GM19351 (cell line): ENCODE measurements at regions not wholly inside any gene's neighbourhood (a gene's known extent, or its start where the extent isn't known, plus 50 kb on each side); places are given as distances from the start of the nearest gene placed in this dataset.

ENCODE experiments used
- ATAC-seq: cut with Tn5 transposase; IDR thresholded peaks from one replicate; pipeline ENCODE4 v1.9.1; 2021; ENCODE audit warnings: mild to moderate bottlenecking, moderate library complexity; ENCODE audit not compliant: unreplicated experiment

DNA sequence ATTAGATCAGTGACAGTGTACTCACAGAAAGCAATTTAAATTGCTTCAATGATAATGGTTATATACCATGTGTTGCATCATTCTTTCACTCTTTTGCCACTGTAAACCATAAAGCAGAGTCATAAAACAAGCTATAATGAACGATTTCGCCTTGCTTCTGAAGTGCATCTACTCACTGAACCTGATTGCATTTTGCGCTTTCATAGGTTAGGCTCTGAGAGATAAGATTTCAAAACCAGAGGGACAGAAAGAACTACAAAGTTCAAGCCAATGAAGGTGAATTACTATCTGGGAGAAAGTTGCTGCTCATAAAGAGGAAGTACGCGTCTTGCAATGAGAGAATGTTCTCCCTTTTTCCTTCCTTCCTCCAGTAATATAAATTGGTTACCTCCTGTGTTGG, 412.7 kb downstream of the CETN3 start:
- no peak for ATAC-seq

DNA sequence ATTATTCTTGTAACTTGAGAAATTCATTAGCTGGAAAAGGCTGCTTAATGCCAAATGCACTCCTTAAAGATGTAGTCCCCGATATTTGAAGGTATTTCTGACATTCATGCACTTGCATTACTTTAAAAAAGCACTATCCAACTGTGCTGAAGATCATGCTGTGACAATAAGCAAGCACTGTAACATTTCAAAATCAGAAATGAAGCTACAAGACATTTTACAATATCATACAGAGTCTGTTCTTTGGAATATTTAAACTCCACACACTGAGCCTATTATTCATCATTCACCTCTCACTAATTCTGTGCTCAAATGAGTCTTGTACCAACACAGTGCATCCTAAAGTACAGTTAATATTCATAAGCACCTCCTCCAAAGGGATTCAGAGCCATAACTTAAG, 413.2 kb downstream of the CETN3 start:
- no peak for ATAC-seq

DNA sequence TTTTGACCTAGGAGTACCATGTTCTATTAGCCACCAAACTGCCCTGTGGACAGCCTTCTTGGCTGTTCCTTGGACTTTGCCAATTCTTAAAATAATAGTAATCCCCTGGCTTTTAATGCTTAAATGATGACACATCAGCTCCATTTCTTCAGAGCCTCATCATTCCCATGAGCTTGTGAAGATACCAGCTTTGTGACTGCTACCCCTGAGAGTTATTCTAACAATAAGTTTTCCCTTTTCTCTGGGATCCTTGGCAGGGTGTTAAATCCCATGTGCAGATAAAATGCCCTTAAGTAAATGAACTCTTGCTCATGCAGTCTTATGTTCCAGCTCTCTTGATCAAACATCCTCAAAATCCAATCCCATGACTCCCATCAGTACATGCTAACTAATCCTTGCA, 415.3 kb downstream of the CETN3 start:
- ATAC-seq = no peak

DNA sequence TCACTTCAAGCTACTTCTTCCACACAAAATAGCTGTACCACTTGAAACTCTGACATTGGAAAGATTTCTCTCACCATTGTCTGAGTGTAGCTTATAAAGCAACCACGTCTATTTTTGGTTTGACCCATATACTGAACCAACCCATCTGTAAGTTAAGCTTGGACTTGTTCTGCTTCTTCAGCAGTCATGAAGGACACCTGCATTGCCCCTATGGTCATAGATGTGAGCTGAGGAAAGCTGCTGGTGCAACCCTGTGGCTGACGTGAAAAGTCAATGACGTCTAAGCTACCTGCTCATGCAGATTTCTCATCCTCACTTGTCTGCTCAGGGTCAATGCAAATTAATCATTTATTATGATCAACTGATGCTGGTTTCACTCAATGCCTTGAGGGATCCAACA, 417.4 kb downstream of the CETN3 start:
- ATAC-seq = peak; percentile 63

DNA sequence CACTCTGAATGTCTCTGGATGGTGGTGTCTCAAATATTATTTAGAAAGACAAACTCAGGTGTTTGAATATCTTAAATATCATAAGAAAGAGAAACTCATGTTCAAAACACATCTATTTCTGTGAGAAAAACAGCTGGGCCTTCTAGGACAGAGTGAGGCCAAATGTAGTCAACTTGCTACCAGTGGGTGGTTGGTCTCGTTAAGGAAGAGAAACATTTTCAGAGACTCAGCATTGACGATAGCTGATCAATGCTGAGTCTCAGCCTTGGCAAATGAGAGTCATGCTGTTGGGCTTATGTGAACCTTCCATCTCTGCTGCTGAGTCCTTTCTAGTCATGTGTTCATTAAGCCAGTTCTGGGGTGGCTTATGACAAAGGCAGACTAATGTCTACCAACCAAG, 418.0 kb downstream of the CETN3 start:
- peak; percentile 74 for ATAC-seq

DNA sequence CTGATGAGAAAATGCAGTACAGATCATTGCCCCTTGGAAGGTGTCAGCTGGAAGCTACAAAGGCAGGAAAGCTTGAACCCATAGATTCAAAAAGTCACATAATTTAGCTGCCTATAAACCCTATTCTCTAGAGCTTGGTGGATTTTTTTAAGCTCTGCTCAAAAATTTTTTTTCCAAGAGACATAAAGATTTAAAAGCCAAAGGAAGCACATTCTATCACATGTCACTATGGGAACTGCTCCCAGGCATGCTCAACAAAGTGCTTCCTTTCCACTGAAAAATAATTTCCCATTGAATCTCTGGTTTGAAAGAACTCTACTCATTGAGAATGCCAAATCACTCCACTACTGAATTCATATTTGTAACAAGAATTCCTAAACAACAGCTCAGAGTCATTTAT, 419.8 kb downstream of the CETN3 start:
- ATAC-seq = no peak

DNA sequence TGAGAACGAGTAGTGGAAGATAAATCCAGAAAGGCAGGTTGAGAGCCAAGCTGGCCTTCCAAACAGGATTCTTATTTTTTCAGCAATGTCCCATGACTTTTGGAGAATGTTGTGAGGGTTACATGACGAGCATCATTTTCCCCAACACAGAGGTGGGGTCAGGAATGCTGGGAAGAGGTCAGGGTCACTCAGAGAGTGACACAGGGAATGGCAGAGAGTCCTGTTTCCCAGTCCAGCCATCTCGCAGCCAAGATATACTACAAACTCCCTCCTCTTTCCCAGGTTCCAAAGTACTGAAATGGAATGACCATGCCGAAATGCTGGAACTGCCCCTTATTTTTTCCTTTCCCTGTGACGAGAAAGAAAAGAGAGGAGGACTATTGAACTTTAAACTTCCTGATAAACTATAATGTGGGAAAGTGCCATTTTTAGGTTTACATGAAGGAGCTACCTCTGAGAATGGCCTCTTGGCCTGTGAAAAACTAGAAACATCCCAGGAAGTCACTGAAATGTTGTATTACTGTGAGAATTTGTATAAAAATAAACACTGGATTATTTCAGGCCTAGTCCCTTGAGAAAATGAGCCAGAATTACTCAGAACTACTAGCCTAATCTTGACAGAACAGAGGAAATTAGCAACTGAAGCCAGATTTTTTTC, 420.4 kb downstream of the CETN3 start:
- ATAC-seq = no peak

DNA sequence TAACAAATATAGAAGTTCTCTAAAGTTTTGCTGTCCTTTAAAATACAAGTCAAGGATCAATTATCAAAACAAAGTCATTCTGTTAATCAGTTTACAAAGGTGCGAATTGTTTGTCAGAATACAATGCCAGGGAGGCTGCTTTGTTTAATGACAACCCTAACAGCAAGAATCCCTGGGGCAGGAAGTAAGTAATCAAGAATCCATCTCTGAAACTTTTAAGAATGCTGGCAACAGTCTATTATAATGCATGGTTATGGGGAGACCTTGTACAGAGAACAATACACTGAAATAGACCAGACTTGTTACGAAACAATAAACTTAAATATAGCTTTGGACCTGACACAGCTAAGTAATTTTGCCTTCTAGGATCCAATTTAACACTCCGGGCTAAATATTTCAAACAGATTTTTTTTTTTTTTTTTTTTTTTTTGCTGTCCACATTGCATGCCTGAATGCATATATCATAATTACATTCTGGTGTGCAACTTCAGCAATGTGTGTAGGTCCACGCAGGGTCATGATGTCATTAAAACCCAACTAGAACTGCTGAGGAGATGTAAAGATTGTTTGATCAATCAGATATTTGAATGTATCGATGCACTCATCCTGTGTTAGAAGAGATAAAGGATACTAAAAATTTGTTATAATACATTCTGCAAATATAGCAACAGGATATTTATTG, 421.3 kb downstream of the CETN3 start:
- no peak for ATAC-seq

DNA sequence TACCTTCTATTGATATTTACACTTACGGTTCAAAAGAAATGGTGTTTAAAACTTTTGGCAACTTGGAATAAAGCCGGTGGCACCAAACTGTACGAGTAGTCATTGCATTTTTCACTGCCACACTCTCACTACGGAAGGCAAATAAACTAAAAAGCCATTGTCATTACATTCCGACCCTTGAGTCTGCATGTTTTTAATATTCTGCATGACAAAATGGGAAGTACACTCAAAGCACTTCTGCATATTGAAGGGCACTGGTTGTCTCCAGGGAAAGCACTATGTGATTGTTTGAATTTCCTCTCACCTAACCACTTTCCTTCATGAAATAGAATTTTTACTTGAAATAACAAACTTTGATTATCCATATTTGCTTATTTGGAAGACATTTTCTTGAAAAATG, 426.3 kb downstream of the CETN3 start:
- no peak for ATAC-seq

DNA sequence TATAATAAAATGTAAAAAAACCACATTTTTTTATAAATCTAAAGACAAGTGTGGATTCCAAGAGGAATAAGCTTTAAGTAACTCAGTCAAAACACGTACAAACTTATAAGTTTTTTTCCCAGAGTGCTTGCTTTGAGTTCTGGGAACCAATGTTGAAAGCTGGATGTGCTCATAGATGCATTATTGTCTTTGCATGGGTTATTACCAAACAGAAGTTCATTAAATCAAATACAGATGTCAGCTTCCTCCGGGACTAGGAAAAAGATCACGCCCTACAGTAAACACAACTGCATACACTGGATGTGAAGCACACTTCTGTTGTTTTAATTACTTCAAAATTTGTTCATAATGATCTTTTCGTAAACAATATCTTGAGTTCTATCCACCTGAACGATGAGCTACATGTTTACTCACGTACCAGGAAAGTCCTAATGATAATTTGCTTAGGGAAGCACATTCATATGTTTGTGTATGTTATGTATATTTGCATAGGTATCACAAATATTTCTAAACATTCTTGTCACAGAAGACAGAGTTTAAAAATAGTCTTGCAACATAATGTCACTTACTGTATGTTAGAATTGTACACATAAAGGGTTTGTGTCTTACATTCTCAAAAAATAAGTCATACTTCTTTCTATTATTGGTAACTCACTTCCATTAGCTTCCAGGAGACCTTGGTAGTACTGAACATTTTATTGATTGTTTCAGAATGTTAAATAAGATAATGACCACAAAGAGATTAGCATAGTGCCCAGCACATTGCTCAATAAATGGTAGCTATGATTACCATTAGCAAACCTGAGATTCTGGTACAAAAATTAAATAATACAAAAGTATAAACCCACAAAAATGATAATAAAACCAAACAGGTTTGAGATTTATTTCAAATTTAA, 427.4 kb downstream of the CETN3 start:
- ATAC-seq = no peak

DNA sequence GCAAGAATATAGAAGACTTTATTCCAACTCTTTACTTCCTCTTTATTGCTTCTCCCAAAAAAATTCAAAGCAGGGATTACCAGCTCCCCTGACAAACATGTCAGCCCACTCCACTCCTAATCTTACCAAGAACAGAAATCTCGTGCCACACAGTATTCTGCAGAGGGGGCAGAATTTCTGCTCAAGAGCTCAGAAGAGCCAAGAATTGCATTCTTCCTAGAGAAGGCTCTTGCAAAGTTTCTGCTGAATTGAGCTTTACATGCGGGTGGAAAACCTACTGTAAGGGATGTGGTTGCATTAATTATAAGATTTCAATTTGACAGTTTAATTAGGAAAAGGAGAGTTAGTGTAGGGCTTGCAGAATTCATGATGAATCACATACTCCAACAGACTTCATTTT, 428.5 kb downstream of the CETN3 start:
- no peak for ATAC-seq

DNA sequence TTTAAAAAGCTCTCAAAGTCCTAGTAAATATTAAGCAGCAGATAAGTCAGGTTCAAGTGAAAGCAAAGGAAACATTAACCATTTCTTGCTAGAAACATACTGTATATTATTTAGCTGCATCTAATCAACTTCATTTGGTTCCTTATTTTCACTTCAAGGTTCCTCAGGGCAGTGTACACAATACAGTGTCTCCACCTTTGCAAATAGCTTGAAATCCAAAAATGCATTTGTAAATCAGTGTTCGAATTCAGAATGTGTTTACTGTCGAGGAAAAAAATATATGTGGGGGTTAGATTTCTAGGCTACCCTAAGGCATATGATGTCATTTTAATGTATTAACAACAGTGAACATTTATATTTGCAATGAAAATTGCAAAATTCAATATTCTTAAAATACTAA, 436.0 kb downstream of the CETN3 start:
- no peak for ATAC-seq

DNA sequence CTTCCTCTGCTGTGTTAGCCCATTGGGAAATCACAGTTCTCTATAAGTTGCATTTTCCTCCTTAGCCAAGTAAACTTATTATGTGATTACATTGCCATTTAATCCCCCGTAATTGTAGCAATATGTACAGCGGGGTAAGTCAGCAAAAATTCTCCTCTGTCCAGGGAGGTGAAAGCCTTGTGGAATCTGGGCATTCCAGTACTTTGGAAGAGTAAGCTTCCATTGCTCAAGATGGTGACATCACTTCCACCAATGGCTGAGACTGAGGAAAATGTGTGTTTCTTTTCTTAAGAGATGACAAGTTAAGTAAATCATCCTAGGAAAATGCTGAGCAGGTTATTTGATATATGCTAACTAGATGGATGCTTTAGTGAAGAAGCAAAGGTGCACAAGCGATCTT, 436.7 kb downstream of the CETN3 start:
- no peak for ATAC-seq

DNA sequence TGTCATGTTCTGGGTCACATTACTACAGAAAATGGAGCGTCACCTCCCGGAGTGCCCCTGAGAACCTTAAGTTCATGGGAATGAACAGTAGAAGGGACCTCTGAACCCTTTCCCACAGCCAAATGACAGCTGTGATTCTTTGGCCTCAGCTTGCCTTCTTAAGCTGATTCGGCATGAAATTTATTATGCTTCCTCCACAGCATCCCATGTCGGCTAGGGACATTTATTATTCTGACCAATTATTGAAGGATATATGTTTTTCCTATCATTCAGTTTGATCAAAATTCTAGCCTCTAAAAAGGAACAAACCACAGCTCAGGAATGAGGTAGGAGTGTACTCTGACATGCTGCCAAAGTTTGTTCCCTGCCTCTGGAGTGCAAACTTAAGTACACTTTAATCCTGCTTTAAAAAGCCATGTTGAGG, 440.6 kb downstream of the CETN3 start:
- no peak for ATAC-seq

DNA sequence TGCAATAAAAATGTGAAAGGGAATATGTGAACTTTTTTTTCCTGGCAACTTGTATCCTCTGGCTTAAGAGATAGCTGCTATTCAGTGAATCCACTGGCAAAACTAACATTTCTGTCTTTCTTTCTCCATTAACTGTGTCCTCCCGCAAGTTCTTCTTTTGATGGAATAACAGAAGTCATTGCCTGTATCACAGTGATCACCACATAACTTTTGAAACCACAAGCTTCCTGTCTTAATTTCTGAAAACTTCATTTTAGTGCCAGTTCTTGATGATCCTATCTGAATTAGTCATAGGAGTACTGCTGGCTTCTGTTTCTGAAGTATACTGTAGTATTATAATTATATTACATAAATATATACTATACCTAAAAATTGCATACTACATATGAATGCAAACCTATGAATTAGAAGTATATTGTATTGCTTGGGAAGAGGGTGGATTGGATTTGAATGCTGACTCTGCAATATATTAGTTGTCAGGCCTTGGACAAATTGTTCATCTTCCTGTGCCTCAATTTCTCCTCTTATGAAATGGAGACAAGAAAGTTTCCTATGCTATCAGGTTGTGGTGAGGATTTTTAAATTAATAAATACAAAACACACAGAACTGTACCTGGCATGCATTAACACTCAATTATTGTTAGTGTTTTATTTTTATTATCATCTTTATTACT, 441.6 kb downstream of the CETN3 start:
- ATAC-seq = no peak

DNA sequence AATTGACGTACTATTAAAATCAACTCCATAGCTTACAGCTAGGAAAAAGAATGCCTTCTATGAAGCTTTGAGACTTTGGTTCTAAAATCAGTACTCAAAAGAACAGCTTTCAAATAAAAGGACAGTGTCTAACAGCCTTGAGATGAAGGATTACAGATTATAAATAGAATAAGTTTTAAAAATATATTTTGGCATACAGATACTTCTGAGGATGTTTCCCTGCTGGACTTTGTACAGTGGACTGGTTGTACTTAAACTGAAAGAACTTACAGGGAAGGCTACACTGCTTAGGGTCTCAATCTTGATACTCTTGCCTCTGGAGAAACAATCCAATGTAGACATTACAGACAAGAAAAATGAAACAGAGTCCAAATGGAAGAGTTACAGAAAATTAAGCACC, 452.7 kb downstream of the CETN3 start:
- ATAC-seq = no peak

DNA sequence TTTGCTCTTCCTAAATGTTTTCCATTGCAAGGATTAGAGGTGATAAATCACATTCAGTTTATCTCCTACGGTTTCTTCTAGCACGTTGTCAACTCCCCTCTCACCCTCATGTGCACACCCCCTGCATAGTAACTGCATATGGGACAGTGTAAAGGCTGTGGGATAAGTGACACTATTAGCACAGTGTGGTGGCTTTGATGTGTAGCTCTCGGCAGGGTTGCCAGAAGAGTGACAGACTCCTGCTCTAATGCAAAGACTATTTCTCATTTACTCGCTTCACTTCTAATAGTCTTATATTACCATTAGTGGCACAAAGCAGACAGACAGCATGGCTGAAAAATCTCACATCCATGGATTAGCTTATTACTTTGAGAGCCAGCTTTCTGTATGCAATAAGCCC, 454.6 kb downstream of the CETN3 start:
- no peak for ATAC-seq

DNA sequence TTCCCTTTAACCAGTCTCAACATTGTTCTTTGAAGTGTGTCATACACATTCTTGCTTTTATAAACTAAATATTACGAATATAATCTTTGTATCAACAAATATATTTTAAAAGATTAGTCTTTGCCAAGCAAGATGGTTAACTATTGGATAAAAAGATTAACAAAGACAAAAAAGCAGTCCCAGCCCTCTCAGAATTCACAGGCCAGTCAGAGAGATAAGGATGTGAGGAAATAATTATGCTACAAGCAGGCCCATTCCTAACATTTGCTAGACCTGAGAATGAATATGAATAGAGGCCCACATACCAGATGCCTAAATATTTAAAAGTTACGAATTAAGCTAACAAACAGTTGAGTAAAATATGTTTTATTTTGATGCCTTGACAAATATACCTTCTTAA, 457.7 kb downstream of the CETN3 start:
- no peak for ATAC-seq

DNA sequence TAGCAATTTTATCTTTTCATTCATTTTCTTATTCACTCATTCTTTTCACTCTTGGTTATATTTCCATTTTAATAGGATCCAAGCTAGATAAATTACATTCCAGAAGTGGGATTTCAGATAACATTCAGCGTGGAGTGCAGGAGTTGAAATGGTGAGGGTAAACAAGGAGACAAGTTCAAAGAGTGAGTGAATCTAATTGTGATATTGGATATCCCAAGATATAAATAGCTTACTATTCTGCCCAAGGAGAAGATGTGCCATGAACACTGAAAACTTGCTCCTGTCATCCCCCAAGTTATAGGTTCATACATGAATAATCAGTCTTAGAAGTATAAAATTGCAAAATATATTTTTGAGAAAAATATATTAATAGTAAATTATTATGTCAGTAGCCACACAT, 459.3 kb downstream of the CETN3 start:
- no peak for ATAC-seq

DNA sequence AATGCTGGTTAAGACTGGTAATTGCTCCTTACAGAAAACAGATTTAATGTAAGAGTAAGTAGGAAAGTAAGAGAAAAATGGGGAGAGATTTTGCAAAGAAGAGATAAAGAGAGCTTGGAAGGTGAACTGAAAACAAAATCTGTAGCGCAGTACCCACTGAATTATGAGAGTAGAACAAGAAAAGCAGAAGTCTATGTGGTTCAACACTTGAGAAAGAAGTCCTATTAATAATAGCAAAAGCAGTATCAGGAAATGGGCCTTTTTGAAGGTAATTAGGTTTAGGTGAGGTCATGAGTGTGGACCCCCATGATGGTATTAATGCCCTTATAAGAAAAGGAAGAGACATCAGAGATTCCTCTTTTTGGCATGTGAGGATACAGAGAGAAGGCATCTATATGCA, 460.6 kb downstream of the CETN3 start:
- ATAC-seq = peak; percentile 75

DNA sequence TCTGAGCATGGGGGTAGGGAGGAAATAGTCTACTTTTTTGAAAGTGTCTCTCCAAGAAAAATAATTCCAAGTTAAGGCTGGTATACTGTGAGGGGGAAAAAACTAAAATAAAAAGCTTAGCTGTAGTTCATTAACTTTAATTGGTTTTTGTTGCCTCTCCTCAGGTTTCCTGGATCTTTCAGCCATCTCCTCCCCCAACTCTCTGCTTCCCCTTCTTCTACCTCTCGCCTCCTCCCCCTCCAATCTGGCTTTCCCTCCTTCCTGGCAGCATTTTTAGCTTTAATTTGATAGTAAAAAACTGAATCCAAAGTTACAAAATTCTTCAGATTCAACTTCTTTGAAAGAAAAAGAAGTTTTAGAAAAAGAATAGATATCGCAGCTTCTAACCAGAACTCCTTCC, 462.6 kb downstream of the CETN3 start:
- ATAC-seq = no peak
